HG03039 (cell line): ENCODE measurements at regions not wholly inside any gene's neighbourhood (a gene's known extent, or its start where the extent isn't known, plus 50 kb on each side); places are given as distances from the start of the nearest gene placed in this dataset.

ENCODE experiments used
- ATAC-seq: cut with Tn5 transposase; IDR thresholded peaks from one replicate; pipeline ENCODE4 v1.9.1; 2021; ENCODE audit warnings: mild to moderate bottlenecking, moderate library complexity; ENCODE audit not compliant: unreplicated experiment

GRCh38 chr15:62988701-62989100, 53.8 kb upstream of the TPM1 start:
- no peak for ATAC-seq

- no peak for ATAC-seq
Measured at GRCh38 chr15:62989366-62990055, 53.0 kb upstream of the TPM1 start.

- no peak for ATAC-seq
Measured at GRCh38 chr15:62991698-62992097, 50.8 kb upstream of the TPM1 start.

GRCh38 chr15:62992302-62992701, 50.2 kb upstream of the TPM1 start:
- ATAC-seq = no peak
